ENCODE measurements at regions not wholly inside any gene's neighbourhood (a gene's known extent, or its start where the extent isn't known, plus 50 kb on each side); places are given as distances from the start of the nearest gene placed in this dataset.
"Not testable (repeated sequence)": the region's sequence is repeated elsewhere in the genome, so short reads cannot be mapped to it uniquely, and the experiment has no call there.

DNA sequence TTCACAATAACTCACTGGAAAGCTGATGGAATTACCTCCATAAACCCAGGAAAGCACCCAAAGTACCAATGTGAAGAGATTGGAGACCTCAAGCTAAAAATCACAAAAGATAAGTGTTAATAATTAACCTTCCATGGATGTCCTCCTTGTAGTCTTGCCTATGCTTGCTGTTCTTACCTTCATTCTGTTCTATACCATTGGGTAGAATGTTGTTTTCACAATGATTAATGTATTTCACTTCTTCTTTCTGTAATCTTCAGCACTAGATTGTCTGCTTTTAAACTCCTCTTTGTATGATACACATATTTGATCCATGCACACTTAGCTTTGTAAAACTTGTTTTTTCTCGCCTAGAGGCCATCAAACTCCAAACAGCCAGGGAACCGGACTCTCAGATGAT is 570.3 kb downstream of the RAPGEF2 start:
- DNase-seq = no peak

DNA sequence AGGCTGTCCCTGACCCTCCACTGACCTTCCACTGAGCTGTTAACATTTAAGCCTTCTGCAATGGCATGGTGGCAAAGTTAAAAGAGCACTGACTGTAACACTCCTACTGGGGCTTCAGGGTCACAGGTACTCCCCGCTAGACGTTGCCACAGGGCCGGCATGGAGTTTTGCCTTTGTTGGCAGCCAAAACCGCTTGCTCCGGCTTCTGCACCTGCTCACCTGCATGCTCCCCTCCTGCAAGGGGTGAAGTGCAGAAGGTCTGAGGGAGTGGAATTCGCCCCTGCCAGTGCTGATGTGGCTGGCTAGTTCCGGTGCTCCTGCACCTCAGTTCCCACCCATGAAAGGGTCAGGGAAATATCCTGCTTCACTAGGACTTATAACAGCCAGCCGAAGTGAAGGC is 571.4 kb downstream of the RAPGEF2 start:
- no peak for DNase-seq

- no peak for DNase-seq
These were observed 574.6 kb downstream of the RAPGEF2 start for GRCh38 chr4:159677521-159677920.

DNA sequence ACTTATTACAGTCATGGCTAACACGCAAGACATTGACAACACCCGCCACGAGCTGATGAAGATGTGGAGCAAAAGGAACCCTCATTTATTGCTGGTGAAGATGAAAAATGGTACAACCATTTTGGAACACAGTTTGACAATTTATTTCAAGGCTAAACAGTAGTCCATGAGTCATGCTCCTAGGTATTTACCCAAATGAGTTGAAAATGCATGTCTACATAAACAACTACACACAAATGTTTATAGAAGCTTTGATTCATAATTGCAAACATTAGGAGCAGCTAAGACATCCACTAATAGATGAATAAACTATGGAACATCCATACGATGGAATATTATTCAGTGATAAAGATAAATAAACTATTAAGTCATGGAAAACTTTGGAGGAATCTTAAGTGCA is 580.1 kb downstream of the RAPGEF2 start:
- DNase-seq = no peak

DNA sequence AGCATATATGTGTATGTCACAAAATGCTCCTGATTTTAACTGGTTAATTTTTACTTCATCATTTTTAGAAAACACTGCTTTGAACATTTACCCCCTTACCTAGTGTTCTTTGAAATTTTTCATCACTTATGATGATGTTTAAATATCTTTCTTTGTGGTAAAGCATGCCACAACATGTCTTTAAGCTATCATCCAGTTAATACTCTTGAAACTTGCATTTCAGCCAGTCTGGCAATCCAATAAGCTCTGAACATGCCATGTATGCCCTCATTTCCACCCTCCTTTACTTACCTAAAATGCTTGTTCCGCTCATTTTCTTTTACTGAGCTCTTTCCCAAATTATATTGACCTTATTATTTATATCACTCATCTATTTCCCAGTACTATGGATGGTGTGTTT is 581.2 kb downstream of the RAPGEF2 start:
- DNase-seq = no peak

GRCh38 chr4:159685340-159686092 is 582.6 kb downstream of the RAPGEF2 start:
- no peak for DNase-seq

GRCh38 chr4:159689526-159689925 is 586.6 kb downstream of the RAPGEF2 start:
- no peak for DNase-seq

GRCh38 chr4:159697322-159698283 is 594.7 kb downstream of the RAPGEF2 start:
- DNase-seq = no peak

GRCh38 chr4:159698336-159698735 is 595.5 kb downstream of the RAPGEF2 start:
- DNase-seq = no peak

- no peak for DNase-seq
These were observed 599.3 kb downstream of the RAPGEF2 start for GRCh38 chr4:159702200-159702599.

GRCh38 chr4:159705334-159705733 is 602.5 kb downstream of the RAPGEF2 start:
- DNase-seq = no peak

- no peak for DNase-seq
These were observed 603.8 kb downstream of the RAPGEF2 start for GRCh38 chr4:159706704-159707103.

GRCh38 chr4:159715180-159715579 is 612.3 kb downstream of the RAPGEF2 start:
- DNase-seq = not testable (repeated sequence)

DNA sequence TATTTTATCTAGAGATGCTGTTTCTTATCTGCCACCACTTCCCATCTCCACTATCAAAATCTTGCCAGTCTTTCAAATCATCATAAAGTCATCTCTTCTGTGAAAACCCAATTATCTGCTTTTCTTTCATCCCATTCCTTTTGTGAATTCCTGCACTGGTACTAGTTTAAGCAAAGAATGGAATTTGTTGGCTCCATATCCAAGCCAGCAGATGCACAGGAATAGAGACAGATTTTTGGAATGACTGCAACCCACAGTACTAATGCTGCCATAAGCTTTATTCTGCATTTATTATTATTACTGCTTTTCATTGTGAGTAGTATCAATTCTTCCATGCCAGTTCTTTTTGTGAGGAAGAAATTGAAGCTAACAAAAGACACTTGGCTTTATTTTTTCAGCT is 616.7 kb downstream of the RAPGEF2 start:
- no peak for DNase-seq

- no peak for DNase-seq
These were observed 619.2 kb downstream of the RAPGEF2 start for GRCh38 chr4:159722052-159722451.

GRCh38 chr4:159722918-159723317 is 620.0 kb downstream of the RAPGEF2 start:
- no peak for DNase-seq

- no peak for DNase-seq
These were observed 620.6 kb downstream of the RAPGEF2 start for GRCh38 chr4:159723341-159724048.

DNA sequence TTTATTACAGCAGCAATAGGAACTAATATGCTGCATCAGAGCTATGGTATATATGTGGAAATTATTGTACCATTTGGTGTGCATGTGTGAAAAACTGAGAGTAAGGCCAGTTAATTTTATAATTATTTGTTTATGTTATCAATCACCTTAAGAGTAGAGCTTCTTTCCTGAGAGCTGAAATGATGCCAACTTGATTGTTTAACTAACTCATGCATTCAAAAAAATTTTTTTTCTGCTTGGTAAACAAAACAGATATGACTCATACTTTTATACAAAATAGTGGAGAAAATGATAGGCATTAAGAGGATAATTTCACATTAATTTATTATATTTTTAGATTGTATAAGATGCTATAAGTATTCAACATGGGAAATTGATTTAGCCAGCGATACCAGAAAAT is 622.7 kb downstream of the RAPGEF2 start:
- DNase-seq = no peak

DNA sequence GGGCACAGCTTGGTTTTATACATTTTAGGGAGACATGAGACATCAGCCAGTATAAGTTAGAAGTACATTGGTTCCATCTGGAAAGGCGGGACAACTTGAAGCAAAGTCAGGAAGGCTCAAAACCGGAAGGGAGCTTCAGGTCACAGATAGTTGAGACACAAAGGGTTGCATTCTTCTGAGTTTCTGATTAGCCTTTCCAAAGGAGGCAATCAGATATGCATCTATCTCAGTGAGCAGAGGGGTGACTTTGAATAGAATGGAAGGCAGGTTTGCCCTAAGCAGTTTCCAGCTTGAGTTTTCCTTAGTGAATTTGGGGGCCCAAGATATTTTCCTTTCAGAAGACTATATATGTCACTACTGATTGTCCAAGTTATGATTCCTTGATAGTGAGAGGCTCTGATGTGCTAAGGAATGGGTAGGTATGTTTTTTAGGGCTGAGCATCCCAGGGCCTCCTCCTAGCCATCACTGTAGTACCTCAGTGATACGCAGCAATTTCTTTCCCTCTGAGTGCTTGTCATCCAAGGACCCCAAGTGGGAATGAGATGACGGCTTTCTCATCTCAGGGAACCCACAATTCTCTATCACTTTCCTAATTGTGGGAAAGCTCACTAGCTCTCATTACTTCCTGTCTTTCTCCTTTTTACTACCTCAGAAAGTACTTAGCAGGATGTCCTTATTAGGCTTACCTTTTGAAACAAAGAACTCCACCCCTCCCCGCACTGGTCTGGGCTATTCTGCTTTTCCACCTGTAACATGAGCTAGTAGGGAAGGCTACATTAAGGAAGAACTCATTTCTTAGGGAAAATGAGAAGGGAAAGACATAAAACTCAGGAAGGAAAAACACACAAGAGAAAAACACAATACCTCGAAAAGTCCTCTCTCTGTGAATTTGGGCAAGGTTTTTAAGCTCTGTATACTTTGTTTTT is 632.7 kb downstream of the RAPGEF2 start:
- DNase-seq = no peak

DNA sequence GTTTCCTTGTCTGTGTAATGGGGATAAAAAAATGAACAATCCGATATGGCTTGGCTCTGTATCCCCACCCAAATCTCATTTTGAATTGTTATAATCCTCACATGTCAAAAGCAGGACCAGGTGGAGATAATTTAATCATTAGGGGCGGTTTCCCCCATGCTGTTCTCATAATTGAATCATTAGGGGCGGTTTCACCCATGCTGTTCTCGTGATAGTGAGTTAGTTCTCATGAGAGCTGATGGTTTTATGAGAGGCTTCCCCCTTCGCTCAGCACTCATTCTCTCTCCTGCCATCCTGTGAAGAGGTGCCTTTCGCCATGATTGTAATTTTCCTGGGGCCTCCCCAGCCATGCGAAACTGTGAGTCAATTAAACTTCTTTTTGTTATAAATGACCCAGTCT is 633.5 kb downstream of the RAPGEF2 start:
- DNase-seq = no peak

DNA sequence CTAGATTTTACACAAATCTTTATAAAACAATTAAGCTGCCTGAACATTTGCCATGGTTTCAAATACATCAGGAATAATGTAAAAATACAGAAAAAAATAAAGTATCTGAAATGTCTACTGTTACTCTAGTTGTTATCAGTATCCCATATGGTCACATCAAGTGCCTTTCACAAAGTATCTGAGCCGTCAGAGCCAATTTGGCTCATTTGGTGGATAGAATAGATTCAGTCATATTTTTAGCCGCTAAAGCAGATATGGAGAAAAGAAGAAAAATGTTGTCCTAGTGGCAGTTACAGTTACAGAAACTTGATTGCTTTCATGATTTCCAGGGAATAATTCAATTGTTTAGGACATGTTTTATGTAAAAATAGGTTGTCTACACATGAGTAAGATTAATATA is 641.1 kb downstream of the RAPGEF2 start:
- DNase-seq = no peak

GRCh38 chr4:159747983-159748382 is 645.1 kb downstream of the RAPGEF2 start:
- no peak for DNase-seq
